SK-N-SH (cell line): ENCODE measurements at regions not wholly inside any gene's neighbourhood (a gene's known extent, or its start where the extent isn't known, plus 50 kb on each side); places are given as distances from the start of the nearest gene placed in this dataset.

Experiments used
- CTCF ChIA-PET: fragments of 300-600, 350-600 bp; formaldehyde crosslinking; extraction: SDS; loops from one replicate; lab custom pipeline; 2021; lab: Yijun Ruan, JAX
- POLR2A ChIA-PET: fragments of 350-600 bp; sonication (Branson Sonifier 250); formaldehyde crosslinking; extraction: SDS; loops from one replicate; lab custom pipeline; 2020; ENCODE audit warnings: antibody characterized with exemption, inconsistent platforms; lab: Yijun Ruan, JAX
- DNase-seq: peaks from one replicate; pipeline ENCODE4 v3.0.0; 2012
- H2AFZ ChIP-seq: fragments of 200-600 bp; sonication (generic); 2 replicates; pipeline ENCODE4 v1.8.1; 2016; ENCODE audit warnings: antibody characterized with exemption, mild to moderate bottlenecking, low read depth
- H3F3A ChIP-seq: fragments of 200-600 bp; sonication (generic); replicated peaks from 2 replicates; pipeline ENCODE3; 2016; ENCODE audit warnings: antibody characterized with exemption, mild to moderate bottlenecking; ENCODE audit not compliant: insufficient read depth
- H3K27ac ChIP-seq, 2 experiments: fragments of 200-500 bp in 1 of 2; fragments of 200-600 bp in 1 of 2; sonication (Bioruptor generic) in 1 of 2; sonication (generic), shearing (Covaris generic) in 1 of 2; 2 replicates each; pipeline versions ENCODE4 v1.5.1 to v1.6.1; 2014 to 2016; ENCODE audit warnings: low read depth in 2 of 2, inconsistent platforms in 1 of 2, low read length in 1 of 2, mild to moderate bottlenecking in 1 of 2, mixed read lengths in 1 of 2
- H3K27me3 ChIP-seq: fragments of 200-600 bp; sonication (generic), shearing (Covaris generic); 2 replicates; pipeline ENCODE4 v1.6.1; 2016; ENCODE audit warnings: mixed run types; ENCODE audit not compliant: insufficient read depth
- H3K36me3 ChIP-seq, 2 experiments: fragments of 200-500 bp in 1 of 2; fragments of 200-600 bp in 1 of 2; sonication (Bioruptor generic) in 1 of 2; sonication (generic) in 1 of 2; replicated peaks in 1 of 2; 2 replicates each; pipeline versions ENCODE3 to v1.5.1; 2014 to 2016; ENCODE audit warnings: low read length in 1 of 2, mild to moderate bottlenecking in 1 of 2; ENCODE audit not compliant: insufficient read depth in 2 of 2, control insufficient read depth in 1 of 2
- H3K4me1 ChIP-seq, 2 experiments: fragments of 200-500 bp in 1 of 2; fragments of 200-600 bp in 1 of 2; sonication (Bioruptor generic) in 1 of 2; sonication (generic), shearing (Covaris generic) in 1 of 2; 2 replicates each; pipeline versions ENCODE4 v1.5.1 to v1.6.1; 2014 to 2016; ENCODE audit warnings: low read depth in 1 of 2, low read length in 1 of 2, mixed run types in 1 of 2; ENCODE audit not compliant: insufficient read depth in 2 of 2, control insufficient read depth in 1 of 2
- H3K4me2 ChIP-seq: fragments of 200-600 bp; sonication (generic), shearing (Covaris generic); 2 replicates; pipeline ENCODE4 v1.6.1; 2017; ENCODE audit warnings: mixed run types
- H3K4me3 ChIP-seq, 2 experiments: fragments of 200-500 bp in 1 of 2; fragments of 200-600 bp in 1 of 2; sonication (Bioruptor generic) in 1 of 2; sonication (generic), shearing (Covaris generic) in 1 of 2; 2 replicates each; pipeline versions ENCODE4 v1.5.1 to v1.8.1; 2014 to 2016; ENCODE audit warnings: low read depth in 2 of 2, inconsistent platforms in 1 of 2, low read length in 1 of 2, mild to moderate bottlenecking in 1 of 2, mixed read lengths in 1 of 2, moderate library complexity in 1 of 2
- H3K79me2 ChIP-seq: fragments of 200-600 bp; sonication (generic); 2 replicates; pipeline ENCODE4 v1.8.1; 2017; ENCODE audit warnings: mild to moderate bottlenecking; ENCODE audit not compliant: insufficient read depth
- H3K9ac ChIP-seq: fragments of 200-600 bp; sonication (generic); 2 replicates; pipeline ENCODE4 v1.6.1; 2017; ENCODE audit warnings: mixed run types
- H3K9me2 ChIP-seq: fragments of 200-600 bp; sonication (generic); 2 replicates; pipeline ENCODE4 v1.6.1; 2017; ENCODE audit warnings: mixed run types
- H3K9me3 ChIP-seq: fragments of 200-600 bp; sonication (generic); 2 replicates; pipeline ENCODE4 v1.6.1; 2017; ENCODE audit warnings: mixed run types, mild to moderate bottlenecking, moderate library complexity
- H4K20me1 ChIP-seq: fragments of 200-600 bp; sonication (generic); 2 replicates; pipeline ENCODE4 v1.6.1; 2017; ENCODE audit warnings: mild to moderate bottlenecking, mixed run types; ENCODE audit not compliant: insufficient read depth
- CHD2 ChIP-seq: fragments of 150-350 bp; IDR thresholded peaks from 2 replicates; pipeline ENCODE4 v1.6.1; 2018; ENCODE audit warnings: low read length; ENCODE audit not compliant: partially characterized antibody
- CTCF ChIP-seq: fragments of 200-600 bp; sonication (generic); IDR thresholded peaks from 2 replicates; pipeline ENCODE4 v1.6.1; 2017; ENCODE audit warnings: antibody characterized with exemption, mild to moderate bottlenecking, moderate library complexity
- ELF1 ChIP-seq: IDR thresholded peaks from 2 replicates; pipeline ENCODE4 v1.4.0; 2012
- EP300 ChIP-seq, 2 experiments: IDR thresholded peaks; 2 replicates each; pipeline versions ENCODE4 v1.4.0 to v1.6.1; 2012; ENCODE audit warnings: borderline replicate concordance in 1 of 2, low read depth in 1 of 2, low read length in 1 of 2
- EZH2phosphoT487 ChIP-seq: fragments of 200-600 bp; sonication (generic); IDR thresholded peaks from 2 replicates; pipeline ENCODE4 v1.6.1; 2017; ENCODE audit warnings: low read depth, mixed run types, mild to moderate bottlenecking, antibody characterized with exemption, moderate library complexity, borderline replicate concordance
- FOXJ3 ChIP-seq: sonication (generic); formaldehyde crosslinking; IDR thresholded peaks from 2 replicates; pipeline ENCODE4 v1.5.1; 2020; ENCODE audit warnings: mild to moderate bottlenecking, missing genetic modification reagents
- FOXM1 ChIP-seq: IDR thresholded peaks from 2 replicates; pipeline ENCODE4 v1.4.0; 2012; ENCODE audit warnings: low read depth, mild to moderate bottlenecking
- GABPA ChIP-seq: IDR thresholded peaks from 2 replicates; pipeline ENCODE4 v1.4.0; 2012; ENCODE audit warnings: low read depth, mild to moderate bottlenecking
- MAX ChIP-seq: IDR thresholded peaks from 2 replicates; pipeline ENCODE4 v1.4.0; 2012; ENCODE audit warnings: low read depth
- MEF2A ChIP-seq: IDR thresholded peaks from 2 replicates; pipeline ENCODE4 v1.4.0; 2012; ENCODE audit warnings: low read depth, borderline replicate concordance
- MXI1 ChIP-seq: IDR thresholded peaks from 2 replicates; pipeline ENCODE4 v1.6.1; 2012; ENCODE audit warnings: mild to moderate bottlenecking, low read depth, low read length, improper control_type of control experiment
- PBX3 ChIP-seq: IDR thresholded peaks from 2 replicates; pipeline ENCODE4; 2012
- RAD21 ChIP-seq: IDR thresholded peaks from 2 replicates; pipeline ENCODE4 v1.6.1; 2012; ENCODE audit warnings: mild to moderate bottlenecking, low read length
- RXRA ChIP-seq: IDR thresholded peaks from 2 replicates; pipeline ENCODE4 v1.4.0; 2012; ENCODE audit warnings: low read depth, mild to moderate bottlenecking, borderline replicate concordance
- SIN3A ChIP-seq: IDR thresholded peaks from 2 replicates; pipeline ENCODE4 v1.6.1; 2012; ENCODE audit warnings: low read depth, mild to moderate bottlenecking, low read length, moderate library complexity, borderline replicate concordance
- SMC3 ChIP-seq: IDR thresholded peaks from 2 replicates; pipeline ENCODE4 v1.6.1; 2012; ENCODE audit warnings: low read depth, low read length, improper control_type of control experiment
- TCF12 ChIP-seq: IDR thresholded peaks from 2 replicates; pipeline ENCODE4 v1.4.0; 2012
- WGBS: methylation state at CpG from one replicate; pipeline ENCODE4 v1.1.6; 2017; ENCODE audit warnings: low lambda C conversion rate; 5-methylcytosine and 5-hydroxymethylcytosine counted together

- Histone ChIP-seq H3F3A (no peaks in the 10 kb centered on the region), H3K4me2 (no peak overlapping the region), H3K27ac (no peak overlapping the region), H3K27me3 (no peaks in the 10 kb centered on the region), H3K36me3 (no peaks in the 10 kb centered on the region), H3K4me3 (no peak overlapping the region), H3K79me2 (no peaks in the 10 kb centered on the region), H3K4me1 (no peaks in the 10 kb centered on the region), H4K20me1 (no peaks in the 10 kb centered on the region), H3K9me2 (no peaks in the 10 kb centered on the region), H2AFZ (no peak overlapping the region), H3K9me3 (no peaks in the 10 kb centered on the region; the same call in 1 of the 2 replicates), H3K9ac (no peak overlapping the region)
- ChIA-PET POLR2A (no interaction called here), CTCF (no interaction called here)
- TF ChIP-seq RAD21 (no peak), TCF12 (no peak), CTCF (no peak), EZH2phosphoT487 (no peak), MXI1 (no peak), MEF2A (no peak), MAX (no peak)
- DNase-seq: no peak
- WGBS: 3% methylated on average over 2 of the region's 2 CpGs
Measured at GRCh38 chr3:83460052-83460451, 1498.7 kb upstream of the CADM2 start.

GRCh38 chr3:83461411-83461810 lies 1497.4 kb upstream of the CADM2 start:
- POLR2A ChIA-PET: no interaction called here
- Histone ChIP-seq H3K36me3 (no peaks in the 10 kb centered on the region), H3K27ac (no peak overlapping the region), H3K9me3 (no peaks in the 10 kb centered on the region; the same call in 1 of the 2 replicates), H3K4me2 (no peak overlapping the region), H3K9me2 (no peaks in the 10 kb centered on the region), H4K20me1 (no peaks in the 10 kb centered on the region), H3K9ac (no peak overlapping the region), H3K27me3 (no peaks in the 10 kb centered on the region), H3K79me2 (no peaks in the 10 kb centered on the region)
- 0% methylated on average over 1 of the region's 1 CpG for WGBS
- no peak for DNase-seq
- CTCF ChIA-PET: no interaction called here
- no peak for TF ChIP-seq ELF1
- no peak for TF ChIP-seq RXRA
- TF ChIP-seq SIN3A: no peak
- TF ChIP-seq MXI1: no peak
- TF ChIP-seq EP300 (IDR thresholded peaks at IDR 0.05; ENCODE audit: borderline replicate concordance in 1 of 2, low read depth in 1 of 2, low read length in 1 of 2): no peak
- TF ChIP-seq FOXM1: no peak
- TF ChIP-seq CHD2: no peak
- no peak for TF ChIP-seq TCF12
- no peak for TF ChIP-seq SMC3
- no peak for TF ChIP-seq FOXJ3 (CRISPR knock-in tag)
- no peak for TF ChIP-seq GABPA
- no peak for TF ChIP-seq PBX3
- TF ChIP-seq, all 33 proteins: peak for 0
- H3F3A ChIP-seq: no peaks in the 10 kb centered on the region
- H3K4me1 ChIP-seq: no peaks in the 10 kb centered on the region
- H3K4me3 ChIP-seq: no peak overlapping the region
- no peak overlapping the region for H2AFZ ChIP-seq
